GM12865 (cell line): ENCODE measurements at regions not wholly inside any gene's neighbourhood (a gene's known extent, or its start where the extent isn't known, plus 50 kb on each side); places are given as distances from the start of the nearest gene placed in this dataset.
A peak's percentile ranks its signal among the peaks of the same experiment; 100 is the strongest.

Source experiments
- DNase-seq: peaks from one replicate; pipeline ENCODE4 v3.0.0; 2010; ENCODE audit warnings: low read depth
- H3K4me3 ChIP-seq: 2 replicates; pipeline ENCODE4 v1.5.1; 2011; ENCODE audit warnings: mild to moderate bottlenecking, low read depth, low read length, control low read depth
- CTCF ChIP-seq: IDR thresholded peaks from 2 replicates; pipeline ENCODE4 v1.5.1; 2011; ENCODE audit warnings: low read length, control low read depth, low read depth, inconsistent platforms; ENCODE audit not compliant: insufficient read depth; ENCODE audit errors: missing control alignments

DNA sequence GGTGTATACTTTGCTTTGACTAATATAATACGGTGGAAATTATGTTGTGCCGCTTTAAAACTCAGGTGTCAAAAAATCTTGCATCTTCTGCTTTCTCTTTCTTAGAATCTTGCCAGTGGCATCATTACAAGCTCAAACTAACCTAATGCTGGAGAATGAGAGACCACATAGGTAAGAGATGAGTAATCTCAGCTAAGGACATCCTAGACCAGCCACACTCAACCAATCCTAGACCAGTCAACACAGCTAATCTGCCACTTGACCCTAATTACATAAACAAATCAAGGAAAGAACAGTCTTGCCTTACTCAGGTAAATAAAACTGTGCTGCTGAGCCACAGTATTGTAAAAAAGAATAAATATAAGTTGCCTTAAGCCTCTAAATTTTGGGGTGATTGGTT lies 1323.9 kb upstream of the SPRY2 start:
- no peak for DNase-seq
- H3K4me3 ChIP-seq, result no peak overlapping the region
- no peak for TF ChIP-seq CTCF

GRCh38 chr13:81659984-81660383 lies 1319.1 kb upstream of the SPRY2 start:
- no peak for TF ChIP-seq CTCF
- DNase-seq, result no peak
- no peak overlapping the region for H3K4me3 ChIP-seq

GRCh38 chr13:81658598-81659370 lies 1317.9 kb upstream of the SPRY2 start:
- TF ChIP-seq CTCF, result no peak
- no peak overlapping the region for H3K4me3 ChIP-seq
- DNase-seq, result no peak

GRCh38 chr13:81639984-81640582 lies 1299.2 kb upstream of the SPRY2 start:
- peak; percentile 15 for TF ChIP-seq CTCF
- no peak for DNase-seq
- no peak overlapping the region for H3K4me3 ChIP-seq

DNA sequence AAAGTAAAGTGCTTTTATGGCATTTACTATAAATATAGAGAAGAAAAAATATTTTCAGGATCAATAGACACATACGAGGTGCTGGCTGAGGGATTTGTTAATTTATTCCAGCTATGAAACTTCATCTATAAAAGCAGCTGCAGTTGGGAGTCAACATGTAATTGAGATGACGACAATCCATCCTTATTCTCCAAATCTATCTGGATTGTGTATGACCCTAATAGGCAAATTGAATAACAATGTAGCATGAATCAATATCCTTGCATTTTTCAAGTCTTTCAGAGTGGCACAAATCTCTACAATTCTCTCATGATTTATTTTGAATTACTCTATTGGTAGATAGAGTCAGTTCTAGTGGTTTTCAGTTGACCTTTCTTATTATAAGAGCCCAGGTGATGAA lies 1296.5 kb upstream of the SPRY2 start:
- DNase-seq, result no peak
- H3K4me3 ChIP-seq, result no peak overlapping the region
- TF ChIP-seq CTCF, result no peak

DNA sequence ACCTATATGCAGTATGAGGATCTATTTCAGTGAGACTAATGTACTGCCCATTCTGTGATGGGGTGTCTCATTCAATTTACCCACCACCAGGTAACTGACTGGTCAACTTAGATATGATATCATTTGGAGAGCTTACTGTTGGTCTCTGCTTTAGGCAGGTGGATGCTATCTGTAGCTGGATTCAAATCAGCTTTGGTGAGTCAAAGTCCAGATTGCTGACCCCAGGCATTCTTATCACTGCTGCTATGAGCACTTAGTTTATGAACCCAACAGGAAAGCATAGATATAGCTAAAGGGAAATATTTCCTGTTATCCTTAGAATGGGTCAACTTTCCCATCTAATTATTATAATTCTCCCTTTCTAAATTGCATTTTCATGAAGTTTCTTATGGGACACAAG lies 1295.2 kb upstream of the SPRY2 start:
- no peak for TF ChIP-seq CTCF
- no peak overlapping the region for H3K4me3 ChIP-seq
- no peak for DNase-seq
